ENCODE measurements at regions not wholly inside any gene's neighbourhood (a gene's known extent, or its start where the extent isn't known, plus 50 kb on each side); places are given as distances from the start of the nearest gene placed in this dataset.
"Not testable (repeated sequence)": the region's sequence is repeated elsewhere in the genome, so short reads cannot be mapped to it uniquely, and the experiment has no call there.

DNA sequence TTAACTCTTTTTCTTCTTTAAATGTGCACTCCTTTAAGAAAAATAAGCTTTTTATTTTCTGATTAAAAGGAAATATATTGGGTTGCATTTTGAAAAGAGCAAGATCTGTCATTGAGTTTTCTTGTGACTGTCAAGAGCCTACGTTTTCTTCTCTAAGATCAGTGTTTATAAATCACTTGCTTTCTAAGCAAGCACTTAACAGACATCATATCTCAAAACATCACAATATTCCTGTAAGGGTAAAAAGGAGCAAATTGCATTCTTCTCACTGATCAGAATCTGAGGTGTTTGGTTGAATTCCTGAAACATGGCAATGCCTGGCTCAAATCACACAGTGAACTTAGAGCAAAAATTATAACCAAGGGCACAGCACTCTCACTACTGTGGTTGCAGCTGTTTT, 231.3 kb downstream of the PCDH17 start:
- H3K27ac ChIP-seq (ENCODE audit: insufficient read depth, low read length, poor library complexity, severe bottlenecking) = no peak overlapping the region
- Mint-ChIP-seq H3K9me3 (peaks cover 0 to 18% (median 5%) of the 10 kb centered on the region in 7 donors), H3K27ac (no peak overlapping the region), H3K27me3 (no peaks in the 10 kb centered on the region), H3K4me1 (no peaks in the 10 kb centered on the region), H3K4me3 (no peak overlapping the region), H3K36me3 (no peaks in the 10 kb centered on the region)
- ATAC-seq (ENCODE audit: low read depth in 2 of 2) = no peak
- no peak for DNase-seq
- no peaks in the 10 kb centered on the region for H3K36me3 ChIP-seq (ENCODE audit: control insufficient read depth, insufficient read depth, low read length)
- no peaks in the 10 kb centered on the region for H3K4me1 ChIP-seq (ENCODE audit: control insufficient read depth, insufficient read depth, low read length, poor library complexity, severe bottlenecking)
- H3K4me3 ChIP-seq (ENCODE audit: low read depth, low read length) = no peak overlapping the region
- H3K9me3 ChIP-seq (ENCODE audit: control insufficient read depth in 2 of 2, low read length in 2 of 2) = peaks cover 0 to 10% of the 10 kb centered on the region in 2 experiments
- no peaks in the 10 kb centered on the region for H3K27me3 ChIP-seq (ENCODE audit: control insufficient read depth, insufficient read depth, low read length)

DNA sequence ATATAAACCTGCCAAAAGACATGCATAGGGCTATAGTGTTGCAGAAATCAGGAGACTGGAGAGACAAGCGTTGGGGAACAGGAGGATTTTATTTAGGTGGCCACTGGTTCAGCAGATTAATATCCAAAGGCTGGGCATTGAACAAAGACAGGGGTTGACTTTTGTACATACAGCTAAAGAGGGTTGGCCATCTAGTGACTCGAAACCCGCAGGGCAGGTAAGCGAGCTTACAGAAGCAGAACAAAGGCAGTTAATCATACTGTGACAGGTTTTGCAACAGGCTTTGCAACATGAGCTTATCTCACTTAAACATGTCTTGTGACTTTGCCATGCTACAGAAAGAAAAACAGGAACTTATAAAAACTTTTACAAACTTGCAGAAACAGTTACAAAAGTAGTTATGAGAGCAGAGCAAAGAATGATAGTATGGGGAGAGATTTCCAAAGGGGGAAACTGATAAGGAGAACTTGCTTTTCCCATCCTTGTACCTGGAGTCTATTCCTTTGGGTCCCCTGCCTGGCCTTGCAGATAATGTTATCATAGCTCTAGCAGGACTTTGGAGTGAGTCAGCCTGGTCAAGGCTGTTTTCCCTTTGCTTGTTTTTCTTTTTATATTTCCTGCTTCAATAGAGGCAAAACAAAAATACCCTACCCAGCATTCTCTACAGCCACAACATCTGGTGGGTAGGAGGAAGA, 234.2 kb downstream of the PCDH17 start:
- Histone ChIP-seq H3K4me1 (ENCODE audit: control insufficient read depth, insufficient read depth, low read length, poor library complexity, severe bottlenecking) (no peaks in the 10 kb centered on the region), H3K4me3 (ENCODE audit: low read depth, low read length) (no peak overlapping the region), H3K27me3 (ENCODE audit: control insufficient read depth, insufficient read depth, low read length) (no peaks in the 10 kb centered on the region), H3K36me3 (ENCODE audit: control insufficient read depth, insufficient read depth, low read length) (no peaks in the 10 kb centered on the region), H3K9me3 (ENCODE audit: control insufficient read depth in 2 of 2, low read length in 2 of 2) (peaks cover 0 to 10% of the 10 kb centered on the region in 2 experiments), H3K27ac (ENCODE audit: insufficient read depth, low read length, poor library complexity, severe bottlenecking) (no peak overlapping the region)
- H3K4me3 Mint-ChIP-seq = no peak overlapping the region
- peaks cover 0 to 34% (median 7%) of the 10 kb centered on the region in 7 donors for H3K9me3 Mint-ChIP-seq
- no peaks in the 10 kb centered on the region for H3K27me3 Mint-ChIP-seq
- no peak for ATAC-seq (ENCODE audit: low read depth in 2 of 2)
- H3K27ac Mint-ChIP-seq = no peak overlapping the region
- H3K4me1 Mint-ChIP-seq = no peaks in the 10 kb centered on the region
- DNase-seq = no peak
- H3K36me3 Mint-ChIP-seq = no peaks in the 10 kb centered on the region

DNA sequence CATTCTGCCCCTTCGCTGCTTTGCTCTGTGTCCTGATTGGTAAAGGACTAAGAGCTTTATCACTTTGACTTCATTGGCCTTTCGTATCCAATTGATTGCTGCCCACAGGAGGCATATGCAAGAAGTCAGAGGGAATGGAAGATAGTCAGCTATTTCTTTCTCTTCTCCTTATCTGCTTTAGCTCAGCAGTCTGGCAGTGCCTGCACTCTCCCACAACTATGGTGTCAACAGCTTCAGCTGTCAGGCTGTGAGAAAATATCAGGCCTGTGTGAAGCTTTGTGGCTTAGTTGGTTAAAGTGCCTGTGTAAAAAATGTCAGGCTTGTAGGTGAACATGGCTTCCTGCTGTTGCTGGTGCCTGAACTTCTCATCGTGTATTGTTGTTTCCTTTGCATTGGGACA, 243.0 kb downstream of the PCDH17 start:
- H3K36me3 ChIP-seq (ENCODE audit: control insufficient read depth, insufficient read depth, low read length) = no peaks in the 10 kb centered on the region
- H3K4me1 ChIP-seq (ENCODE audit: control insufficient read depth, insufficient read depth, low read length, poor library complexity, severe bottlenecking) = no peaks in the 10 kb centered on the region
- no peaks in the 10 kb centered on the region for H3K27me3 Mint-ChIP-seq
- H3K27ac Mint-ChIP-seq = no peak overlapping the region
- no peaks in the 10 kb centered on the region for H3K27me3 ChIP-seq (ENCODE audit: control insufficient read depth, insufficient read depth, low read length)
- no peak overlapping the region for H3K4me3 Mint-ChIP-seq
- peaks cover 4 to 23% (median 6%) of the 10 kb centered on the region in 7 donors for H3K9me3 Mint-ChIP-seq
- H3K27ac ChIP-seq (ENCODE audit: insufficient read depth, low read length, poor library complexity, severe bottlenecking) = no peak overlapping the region
- no peaks in the 10 kb centered on the region for H3K4me1 Mint-ChIP-seq
- no peak overlapping the region for H3K4me3 ChIP-seq (ENCODE audit: low read depth, low read length)
- H3K9me3 ChIP-seq (ENCODE audit: control insufficient read depth in 2 of 2, low read length in 2 of 2) = peaks cover 0 to 5% of the 10 kb centered on the region in 2 experiments
- H3K36me3 Mint-ChIP-seq = no peaks in the 10 kb centered on the region
- ATAC-seq (ENCODE audit: low read depth in 2 of 2) (no peak), DNase-seq (no peak)

- ATAC-seq (ENCODE audit: low read depth in 2 of 2) (no peak), DNase-seq (no peak)
- H3K27me3 Mint-ChIP-seq = no peaks in the 10 kb centered on the region
- Histone ChIP-seq H3K36me3 (ENCODE audit: control insufficient read depth, insufficient read depth, low read length) (no peaks in the 10 kb centered on the region), H3K27me3 (ENCODE audit: control insufficient read depth, insufficient read depth, low read length) (no peaks in the 10 kb centered on the region), H3K4me3 (ENCODE audit: low read depth, low read length) (no peak overlapping the region), H3K4me1 (ENCODE audit: control insufficient read depth, insufficient read depth, low read length, poor library complexity, severe bottlenecking) (no peaks in the 10 kb centered on the region), H3K9me3 (ENCODE audit: control insufficient read depth in 2 of 2, low read length in 2 of 2) (peaks cover 0 to 5% of the 10 kb centered on the region in 2 experiments), H3K27ac (ENCODE audit: insufficient read depth, low read length, poor library complexity, severe bottlenecking) (no peak overlapping the region)
- H3K4me1 Mint-ChIP-seq = no peaks in the 10 kb centered on the region
- no peak overlapping the region for H3K27ac Mint-ChIP-seq
- no peaks in the 10 kb centered on the region for H3K36me3 Mint-ChIP-seq
- H3K4me3 Mint-ChIP-seq = no peak overlapping the region
- H3K9me3 Mint-ChIP-seq = peaks cover 4 to 13% (median 7%) of the 10 kb centered on the region in 7 donors
Measured at GRCh38 chr13:57877601-57878000, 246.1 kb downstream of the PCDH17 start.

DNA sequence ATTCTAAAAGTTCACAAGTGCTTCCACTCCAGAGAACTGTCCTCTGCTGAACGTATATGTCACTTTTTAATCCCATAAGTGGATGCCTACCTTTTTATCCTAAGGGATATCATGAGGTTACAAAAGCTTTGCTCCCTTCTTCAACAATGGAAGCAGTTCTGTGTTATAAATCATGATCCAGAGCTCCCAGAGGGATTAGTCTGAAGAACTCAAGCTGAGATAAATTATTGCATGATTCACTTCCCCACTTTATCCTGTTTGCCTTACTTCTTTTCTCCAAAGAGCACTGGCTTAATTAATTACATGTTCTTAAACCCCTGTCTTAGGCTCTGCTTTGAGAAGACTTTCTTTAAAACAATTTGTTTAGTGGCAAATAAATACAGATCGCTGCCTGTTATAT, 246.7 kb downstream of the PCDH17 start:
- no peak overlapping the region for H3K27ac ChIP-seq (ENCODE audit: insufficient read depth, low read length, poor library complexity, severe bottlenecking)
- no peak overlapping the region for H3K4me3 ChIP-seq (ENCODE audit: low read depth, low read length)
- H3K9me3 Mint-ChIP-seq = peaks cover 4 to 13% (median 8%) of the 10 kb centered on the region in 7 donors
- H3K36me3 ChIP-seq (ENCODE audit: control insufficient read depth, insufficient read depth, low read length) = no peaks in the 10 kb centered on the region
- no peaks in the 10 kb centered on the region for H3K4me1 ChIP-seq (ENCODE audit: control insufficient read depth, insufficient read depth, low read length, poor library complexity, severe bottlenecking)
- no peak overlapping the region for H3K27ac Mint-ChIP-seq
- H3K36me3 Mint-ChIP-seq = no peaks in the 10 kb centered on the region
- no peaks in the 10 kb centered on the region for H3K27me3 Mint-ChIP-seq
- H3K27me3 ChIP-seq (ENCODE audit: control insufficient read depth, insufficient read depth, low read length) = no peaks in the 10 kb centered on the region
- H3K4me1 Mint-ChIP-seq = no peaks in the 10 kb centered on the region
- H3K4me3 Mint-ChIP-seq = no peak overlapping the region
- peaks cover 0 to 5% of the 10 kb centered on the region in 2 experiments for H3K9me3 ChIP-seq (ENCODE audit: control insufficient read depth in 2 of 2, low read length in 2 of 2)
- DNase-seq (no peak), ATAC-seq (ENCODE audit: low read depth in 2 of 2) (no peak)

- H3K4me1 ChIP-seq (ENCODE audit: control insufficient read depth, insufficient read depth, low read length, poor library complexity, severe bottlenecking) = no peaks in the 10 kb centered on the region
- ATAC-seq (ENCODE audit: low read depth in 2 of 2) = no peak
- no peak overlapping the region for H3K4me3 ChIP-seq (ENCODE audit: low read depth, low read length)
- no peaks in the 10 kb centered on the region for H3K36me3 ChIP-seq (ENCODE audit: control insufficient read depth, insufficient read depth, low read length)
- Mint-ChIP-seq H3K27me3 (no peaks in the 10 kb centered on the region), H3K4me3 (no peak overlapping the region), H3K36me3 (no peaks in the 10 kb centered on the region), H3K4me1 (no peaks in the 10 kb centered on the region), H3K9me3 (peaks cover 4 to 27% (median 10%) of the 10 kb centered on the region in 7 donors), H3K27ac (no peak overlapping the region)
- no peaks in the 10 kb centered on the region for H3K27me3 ChIP-seq (ENCODE audit: control insufficient read depth, insufficient read depth, low read length)
- H3K27ac ChIP-seq (ENCODE audit: insufficient read depth, low read length, poor library complexity, severe bottlenecking) = no peak overlapping the region
- H3K9me3 ChIP-seq (ENCODE audit: control insufficient read depth in 2 of 2, low read length in 2 of 2) = peaks cover 0 to 7% of the 10 kb centered on the region in 2 experiments
- no peak for DNase-seq
Measured at GRCh38 chr13:57897225-57897624, 265.7 kb downstream of the PCDH17 start.

DNA sequence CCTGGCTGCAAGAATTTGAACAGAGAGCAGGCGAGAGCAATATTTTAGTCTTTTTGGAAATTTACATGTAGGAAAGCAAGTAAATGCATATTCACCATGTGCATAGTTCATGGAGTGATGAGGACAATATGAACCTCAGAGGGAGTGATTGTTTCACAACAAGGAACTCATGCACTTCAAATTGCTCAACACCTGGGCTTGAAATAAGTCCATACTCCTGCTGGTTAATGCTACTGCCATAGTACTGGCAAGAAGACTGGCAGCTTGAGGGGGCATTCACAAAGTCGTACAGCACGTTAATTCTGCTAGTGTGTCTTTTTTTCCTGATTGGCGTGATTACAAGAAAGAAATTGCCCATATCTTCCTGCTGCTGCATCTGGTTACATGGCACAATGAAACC, 267.6 kb downstream of the PCDH17 start:
- H3K36me3 ChIP-seq (ENCODE audit: control insufficient read depth, insufficient read depth, low read length) = no peaks in the 10 kb centered on the region
- H3K27ac Mint-ChIP-seq = no peak overlapping the region
- peaks cover 4 to 37% (median 8%) of the 10 kb centered on the region in 7 donors for H3K9me3 Mint-ChIP-seq
- H3K4me3 ChIP-seq (ENCODE audit: low read depth, low read length) = no peak overlapping the region
- H3K36me3 Mint-ChIP-seq = no peaks in the 10 kb centered on the region
- no peak overlapping the region for H3K27ac ChIP-seq (ENCODE audit: insufficient read depth, low read length, poor library complexity, severe bottlenecking)
- H3K4me1 ChIP-seq (ENCODE audit: control insufficient read depth, insufficient read depth, low read length, poor library complexity, severe bottlenecking) = no peaks in the 10 kb centered on the region
- no peaks in the 10 kb centered on the region for H3K27me3 Mint-ChIP-seq
- peaks cover 0 to 7% of the 10 kb centered on the region in 2 experiments for H3K9me3 ChIP-seq (ENCODE audit: control insufficient read depth in 2 of 2, low read length in 2 of 2)
- H3K4me1 Mint-ChIP-seq = no peaks in the 10 kb centered on the region
- no peak overlapping the region for H3K4me3 Mint-ChIP-seq
- DNase-seq (no peak), ATAC-seq (ENCODE audit: low read depth in 2 of 2) (no peak)
- H3K27me3 ChIP-seq (ENCODE audit: control insufficient read depth, insufficient read depth, low read length) = no peaks in the 10 kb centered on the region

- not testable (repeated sequence) for H3K27ac Mint-ChIP-seq; H3K4me3 ChIP-seq (ENCODE audit: low read depth, low read length); H3K27me3 ChIP-seq (ENCODE audit: control insufficient read depth, insufficient read depth, low read length); H3K4me1 ChIP-seq (ENCODE audit: control insufficient read depth, insufficient read depth, low read length, poor library complexity, severe bottlenecking); H3K27ac ChIP-seq (ENCODE audit: insufficient read depth, low read length, poor library complexity, severe bottlenecking); ATAC-seq (ENCODE audit: low read depth in 2 of 2); H3K36me3 ChIP-seq (ENCODE audit: control insufficient read depth, insufficient read depth, low read length); H3K4me1 Mint-ChIP-seq; H3K27me3 Mint-ChIP-seq; DNase-seq; H3K4me3 Mint-ChIP-seq; H3K36me3 Mint-ChIP-seq; H3K9me3 ChIP-seq (ENCODE audit: control insufficient read depth in 2 of 2, low read length in 2 of 2)
- H3K9me3 Mint-ChIP-seq = peaks cover 0 to 12% (median 2%) of the 10 kb centered on the region in 7 donors
Measured at GRCh38 chr13:57909833-57910232, 278.3 kb downstream of the PCDH17 start.
